HG03521 (cell line): ENCODE measurements at regions not wholly inside any gene's neighbourhood (a gene's known extent, or its start where the extent isn't known, plus 50 kb on each side); places are given as distances from the start of the nearest gene placed in this dataset.

Experiments
- ATAC-seq: cut with Tn5 transposase; IDR thresholded peaks from one replicate; pipeline ENCODE4 v1.9.1; 2021; ENCODE audit warnings: mild to moderate bottlenecking, moderate library complexity; ENCODE audit not compliant: unreplicated experiment

DNA sequence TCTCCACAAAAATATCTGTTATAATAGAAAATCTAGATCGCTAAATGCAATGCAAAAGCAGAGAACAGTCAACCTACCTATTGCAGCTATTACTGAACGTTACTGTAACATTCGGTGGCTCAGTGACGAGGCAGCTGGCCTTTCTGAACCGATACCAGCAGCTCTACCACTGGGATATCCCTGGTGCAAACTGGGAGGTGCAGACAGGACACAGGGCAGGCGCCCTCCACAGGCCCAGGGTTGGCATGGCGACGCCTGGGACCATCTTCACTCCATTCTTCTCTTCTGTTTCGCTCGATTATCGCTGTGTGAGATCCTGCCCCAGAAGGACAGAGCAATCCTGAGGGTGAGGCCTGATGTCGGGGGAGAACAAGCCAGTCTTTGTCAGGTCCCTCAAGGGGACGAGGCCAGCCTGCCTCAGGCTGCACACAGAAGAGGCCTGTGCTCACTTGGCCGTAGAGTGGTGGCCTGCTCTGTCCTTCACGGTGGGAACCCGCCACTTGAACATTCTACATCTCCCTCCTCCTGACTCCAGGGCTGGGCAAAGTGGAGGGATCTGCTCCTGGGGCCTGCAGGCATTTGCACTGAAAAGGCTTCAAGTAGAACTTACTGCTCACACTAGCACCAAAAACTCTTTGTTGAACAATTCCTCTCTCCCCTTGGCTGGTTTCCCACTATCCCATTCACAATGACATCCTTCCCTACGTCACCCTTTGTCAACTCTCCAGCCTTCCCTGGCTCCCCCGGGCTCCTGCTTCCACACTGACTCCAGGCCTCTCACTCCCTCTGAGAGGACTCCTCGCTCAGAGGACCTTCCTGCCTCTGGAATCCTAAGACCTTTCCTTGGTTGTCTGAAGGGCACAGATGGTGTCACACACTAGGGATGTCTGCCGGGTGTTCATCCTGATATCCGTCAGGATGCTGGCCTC lies 49.7 kb downstream of the CYRIA start:
- ATAC-seq: no peak

DNA sequence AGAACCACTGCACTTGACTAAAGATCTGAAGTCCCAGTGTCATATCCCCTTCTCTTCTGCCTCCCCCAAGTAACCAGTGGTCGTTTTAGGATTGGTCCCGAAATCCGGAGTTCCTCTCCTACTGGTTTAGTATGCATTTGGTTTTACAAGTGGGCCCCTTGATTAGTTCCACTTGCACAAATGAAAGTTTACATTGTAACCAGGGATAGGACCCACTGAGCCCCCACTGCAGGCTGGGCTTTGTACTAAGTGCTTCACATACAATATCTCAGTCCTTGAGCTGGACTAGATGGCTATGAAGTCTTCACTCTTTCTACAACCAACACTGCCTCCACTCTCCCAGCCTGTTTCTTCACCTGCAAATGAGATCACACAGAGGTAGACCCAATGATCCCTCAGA lies 50.4 kb downstream of the CYRIA start:
- no peak for ATAC-seq

GRCh38 chr2:16614314-16614860 lies 51.2 kb downstream of the CYRIA start:
- ATAC-seq: no peak

GRCh38 chr2:16613539-16614011 lies 52.1 kb downstream of the CYRIA start:
- ATAC-seq: no peak

- ATAC-seq: no peak
Measured at GRCh38 chr2:16612490-16612889, 53.1 kb downstream of the CYRIA start.

- ATAC-seq: no peak
Measured at GRCh38 chr2:16609786-16610185, 55.8 kb downstream of the CYRIA start.

DNA sequence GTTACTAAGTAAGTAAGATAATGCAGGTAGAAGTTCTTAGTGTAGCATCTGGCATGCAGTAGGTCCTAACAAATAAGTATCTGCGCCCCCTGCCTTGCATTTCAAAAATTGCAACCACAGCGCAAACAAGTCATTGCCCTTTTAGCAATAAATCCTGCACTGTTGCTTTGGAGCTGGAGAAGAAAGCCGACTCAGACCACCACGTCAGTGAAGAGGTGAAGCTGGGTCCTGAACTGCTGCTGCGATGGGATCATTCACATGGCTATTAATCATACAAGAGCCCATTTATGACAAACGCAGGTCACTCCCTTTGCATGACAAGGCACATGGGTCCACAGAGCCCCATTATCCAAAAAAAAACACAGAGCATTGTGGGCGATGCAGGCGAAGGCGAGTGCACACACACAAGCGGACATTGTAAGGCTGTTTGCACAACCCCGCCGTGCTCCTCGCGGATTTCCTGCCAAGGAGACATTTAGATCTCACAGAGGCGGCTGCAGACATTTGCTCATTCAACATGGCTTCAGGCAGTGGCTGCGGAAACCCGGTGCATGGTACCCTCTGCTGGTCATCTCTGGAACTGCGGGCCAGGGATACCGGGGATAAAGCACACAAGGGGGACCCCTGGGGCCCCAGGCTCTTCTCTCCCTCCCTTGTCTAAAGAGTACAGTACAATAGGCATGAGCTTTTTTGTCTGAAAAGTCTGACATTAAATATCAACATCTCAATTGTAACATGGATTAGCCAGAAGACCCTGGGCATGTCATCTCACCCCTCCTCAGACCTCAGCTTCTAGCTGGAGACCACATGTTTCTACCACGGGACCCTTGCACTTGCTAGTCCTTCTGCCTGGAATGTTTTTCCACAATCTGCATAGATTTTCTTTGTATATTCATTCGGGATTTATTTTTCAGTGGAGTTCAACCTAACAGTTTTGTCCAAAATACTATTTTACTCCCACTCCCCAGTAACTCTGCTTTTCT lies 56.7 kb downstream of the CYRIA start:
- peak; percentile 89 for ATAC-seq

DNA sequence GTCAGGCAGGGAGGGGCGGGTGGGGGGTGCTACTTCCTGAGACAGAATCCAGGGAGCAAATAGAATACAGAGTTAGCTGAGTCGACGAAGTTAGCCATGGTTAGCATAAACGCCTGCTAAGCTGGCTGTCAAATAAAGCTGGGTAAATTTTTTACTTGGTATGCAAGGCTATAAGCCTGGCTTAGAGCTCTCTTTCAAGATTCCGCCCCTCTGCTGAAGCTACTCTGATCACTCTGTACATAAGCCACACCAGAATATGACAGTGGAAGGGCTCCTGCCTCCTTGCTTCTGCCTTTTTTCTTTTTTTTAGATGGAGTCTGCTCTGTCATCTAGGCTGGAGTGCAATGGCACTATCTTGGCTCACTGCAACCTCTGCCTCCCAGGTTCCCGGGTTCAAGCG lies 58.3 kb downstream of the CYRIA start:
- ATAC-seq: no peak

DNA sequence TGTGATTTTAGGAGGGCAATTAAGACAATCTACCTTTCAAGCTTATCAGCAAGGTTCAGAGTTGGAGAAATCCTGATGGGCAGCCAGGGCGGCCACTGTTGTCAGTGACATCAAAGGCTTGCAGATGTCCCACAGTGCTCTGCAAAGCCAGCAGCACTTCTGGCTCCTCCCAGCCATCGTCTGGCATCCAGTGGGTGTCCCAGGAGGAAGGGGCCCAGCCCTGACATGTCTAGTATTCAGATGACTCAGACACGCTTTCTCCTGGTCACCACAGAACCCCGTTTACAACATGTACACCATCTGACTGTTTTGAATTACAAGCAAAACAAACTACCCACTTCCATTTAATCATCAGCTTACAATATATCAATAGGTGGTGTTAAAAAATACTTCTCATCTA lies 61.4 kb downstream of the CYRIA start:
- ATAC-seq: no peak

DNA sequence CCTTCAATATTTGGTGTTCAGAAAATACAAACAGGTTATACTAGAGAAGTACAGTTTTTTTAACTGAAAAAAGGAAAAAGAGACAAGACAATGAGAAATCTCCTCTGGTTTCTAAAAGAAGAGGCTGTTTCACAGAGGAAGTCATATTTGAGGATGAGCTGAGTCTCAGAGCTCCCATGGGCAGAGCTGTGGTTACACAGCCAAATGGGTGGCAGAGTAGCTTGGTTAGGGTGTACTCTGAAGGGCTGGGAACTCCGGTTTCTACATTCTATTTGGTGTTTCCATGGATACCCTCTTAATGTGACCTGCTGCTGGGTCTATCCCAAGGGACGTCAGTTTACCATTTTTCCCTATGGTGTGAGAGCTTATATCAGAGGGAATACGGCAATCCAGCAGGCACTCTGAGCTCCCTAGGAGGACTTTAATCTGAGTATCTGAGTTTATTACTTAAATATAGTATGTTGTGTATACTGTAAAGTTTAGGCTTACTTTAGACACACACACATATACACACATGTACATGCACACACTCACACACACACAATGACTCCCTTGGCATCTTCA lies 74.2 kb downstream of the CYRIA start:
- ATAC-seq: no peak

DNA sequence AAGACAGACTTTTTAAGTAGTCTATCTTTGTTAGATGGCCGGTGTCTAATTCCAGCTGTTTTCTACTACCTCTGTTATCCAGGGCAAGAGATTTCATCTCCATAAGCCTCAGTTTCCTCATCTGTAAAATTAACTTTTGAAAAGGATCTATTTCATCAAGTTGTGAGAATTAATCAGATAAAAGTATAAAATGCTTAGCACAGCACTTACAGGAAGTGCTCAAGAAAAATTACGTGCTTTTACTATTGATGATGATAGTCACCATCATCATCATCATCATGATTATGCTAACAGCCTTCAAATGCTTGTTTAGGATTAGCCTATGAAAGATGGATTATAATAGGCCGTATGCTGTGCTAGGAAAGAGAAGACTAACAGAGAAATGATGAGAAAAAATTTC lies 76.2 kb downstream of the CYRIA start:
- ATAC-seq: no peak

DNA sequence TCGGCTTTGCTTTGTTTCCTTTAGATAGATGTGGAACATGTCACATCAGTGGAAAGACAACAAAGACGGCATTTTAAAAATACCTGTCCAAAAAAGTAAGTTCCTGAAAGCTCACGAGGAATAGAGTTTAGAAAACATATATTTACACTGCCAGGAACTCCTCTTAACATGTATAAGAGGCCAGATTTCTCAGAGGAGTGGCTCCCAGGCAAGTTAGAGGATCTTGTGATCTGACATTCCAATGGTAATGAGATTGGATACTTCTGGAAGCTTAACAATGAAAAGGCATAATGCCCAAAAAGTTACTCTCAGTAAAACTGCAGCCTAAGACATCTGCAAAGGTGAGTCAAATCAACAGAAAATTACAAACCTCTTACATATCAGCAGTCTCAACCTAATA lies 77.1 kb downstream of the CYRIA start:
- ATAC-seq: no peak

DNA sequence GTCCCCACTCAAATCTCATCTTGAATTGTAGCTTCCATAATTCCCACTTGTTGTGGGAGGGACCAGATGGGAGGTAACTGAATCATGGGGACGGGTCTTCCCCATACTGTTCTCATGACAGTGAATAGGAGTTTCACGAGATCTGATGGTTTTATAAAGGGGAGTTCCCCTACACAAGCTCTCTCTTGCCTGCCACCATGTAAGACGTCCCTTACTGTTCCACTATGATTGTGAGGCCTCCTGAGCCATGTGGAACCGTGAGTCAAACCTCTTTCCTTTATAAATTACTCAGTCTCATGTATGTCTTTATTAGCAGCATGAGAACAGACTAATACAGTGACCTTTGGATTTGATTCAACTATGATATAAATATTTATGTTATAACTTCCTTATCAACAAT lies 78.0 kb downstream of the CYRIA start:
- ATAC-seq: no peak

- ATAC-seq: no peak
Measured at GRCh38 chr2:16584824-16585540, 80.7 kb downstream of the CYRIA start.

GRCh38 chr2:16584084-16584483 lies 81.5 kb downstream of the CYRIA start:
- no peak for ATAC-seq

DNA sequence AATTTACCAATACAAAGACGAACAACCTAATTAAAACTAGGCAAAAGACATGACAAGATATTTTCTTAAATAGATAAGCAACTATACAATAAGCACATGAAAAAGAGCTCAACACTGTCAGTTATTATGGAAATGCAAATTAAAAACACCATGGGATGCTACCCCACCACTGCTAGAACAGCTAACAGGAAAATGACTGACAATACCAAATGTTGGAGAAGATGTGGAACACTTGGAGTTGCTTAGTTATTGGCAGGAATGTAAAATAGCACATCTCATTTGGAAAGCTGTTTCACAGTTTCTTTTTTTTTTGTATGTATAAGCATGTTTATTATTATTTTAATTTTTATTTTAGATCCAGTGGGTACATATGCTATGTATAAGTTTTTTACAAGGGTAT lies 84.4 kb downstream of the CYRIA start:
- no peak for ATAC-seq

GRCh38 chr2:16578081-16578480 lies 87.6 kb downstream of the CYRIA start:
- no peak for ATAC-seq

- ATAC-seq: no peak
Measured at GRCh38 chr2:16570516-16570915, 95.1 kb downstream of the CYRIA start.

DNA sequence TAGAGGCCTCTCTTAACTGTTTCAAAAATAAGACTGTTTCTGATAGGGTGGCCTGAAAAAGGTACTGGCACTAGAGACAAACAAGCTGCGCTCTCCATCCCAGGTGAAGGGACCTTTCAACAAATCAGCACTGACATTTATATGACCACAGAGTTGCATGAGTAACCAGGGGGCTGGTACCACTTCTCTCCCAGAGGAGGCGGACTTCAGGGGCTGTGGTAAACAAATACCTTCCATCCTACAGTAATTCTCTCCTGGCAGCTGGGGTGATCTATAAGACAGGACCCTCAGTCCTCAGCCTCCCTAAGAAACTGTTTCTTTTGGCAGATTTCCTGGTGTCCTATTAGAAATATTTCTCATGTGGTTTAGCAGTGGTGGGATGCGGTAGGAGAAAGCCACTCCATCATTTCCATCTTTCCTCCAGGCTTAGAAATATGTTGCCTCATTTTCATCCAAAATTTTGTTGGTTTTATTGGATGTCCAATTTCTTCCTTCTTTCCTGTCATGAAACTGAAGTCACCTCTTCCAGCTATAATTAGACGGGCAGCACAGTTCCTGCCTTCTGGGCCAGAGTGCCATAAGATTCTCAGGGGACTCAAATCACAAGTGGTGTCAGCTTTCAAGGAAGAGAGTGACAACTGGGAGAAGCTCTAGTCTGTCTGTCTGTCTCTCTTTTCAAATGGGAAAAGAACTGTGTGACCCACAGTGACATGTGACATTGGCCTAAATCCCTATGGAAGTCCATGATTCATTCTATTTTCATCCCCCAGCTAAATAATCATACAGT lies 96.4 kb downstream of the CYRIA start:
- ATAC-seq: no peak

DNA sequence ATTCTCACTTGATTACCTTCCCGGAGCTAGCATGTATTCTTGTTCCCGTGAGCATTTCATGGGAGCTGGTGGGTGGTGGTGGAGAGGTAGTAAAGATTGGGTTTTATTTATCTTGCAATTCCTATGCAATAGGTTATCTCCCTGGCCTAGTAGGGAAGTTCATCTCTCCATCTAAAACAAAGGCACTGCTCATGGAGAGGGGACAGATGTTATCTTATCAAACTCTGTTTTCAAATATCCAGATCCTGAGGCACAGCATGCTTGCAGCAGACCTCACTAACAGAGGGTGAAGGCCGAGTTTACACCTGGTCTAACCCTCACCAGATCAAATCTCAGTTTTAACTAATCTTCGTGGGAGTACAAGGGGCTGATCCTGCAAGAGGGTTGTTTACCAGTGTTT lies 98.9 kb downstream of the CYRIA start:
- ATAC-seq: no peak
